GM23248 (cell line): ENCODE measurements at regions not wholly inside any gene's neighbourhood (a gene's known extent, or its start where the extent isn't known, plus 50 kb on each side); places are given as distances from the start of the nearest gene placed in this dataset.

ENCODE experiments used
- DNase-seq: peaks from one replicate; pipeline ENCODE4 v3.0.0-alpha.2; 2015
- H2AFZ ChIP-seq: fragments of 200-600 bp; sonication (generic); 2 replicates; pipeline ENCODE4 v1.6.1; 2016; ENCODE audit warnings: antibody characterized with exemption
- H3F3A ChIP-seq: fragments of 200-600 bp; sonication (generic); 2 replicates; pipeline ENCODE4 v1.6.1; 2016; ENCODE audit warnings: mild to moderate bottlenecking, antibody characterized with exemption, mixed run types; ENCODE audit not compliant: insufficient read depth
- H3K27ac ChIP-seq: fragments of 200-600 bp; sonication (generic); 2 replicates; pipeline ENCODE4 v1.5.1; 2016; ENCODE audit warnings: mild to moderate bottlenecking
- H3K27me3 ChIP-seq: fragments of 200-600 bp; sonication (generic); replicated peaks from 2 replicates; pipeline ENCODE4 v1.6.1; 2016; ENCODE audit warnings: mild to moderate bottlenecking; ENCODE audit not compliant: insufficient read depth
- H3K36me3 ChIP-seq: fragments of 200-600 bp; sonication (generic); 2 replicates; pipeline ENCODE4 v1.6.1; 2016; ENCODE audit warnings: low read depth, mild to moderate bottlenecking
- H3K4me1 ChIP-seq: fragments of 200-600 bp; sonication (generic); 2 replicates; pipeline ENCODE4 v1.6.1; 2016; ENCODE audit warnings: mild to moderate bottlenecking; ENCODE audit not compliant: insufficient read depth
- H3K4me2 ChIP-seq: fragments of 200-600 bp; sonication (generic); one replicate; pipeline ENCODE4 v1.6.1; 2016; ENCODE audit warnings: mild to moderate bottlenecking; ENCODE audit not compliant: unreplicated experiment
- H3K4me3 ChIP-seq: fragments of 200-600 bp; sonication (generic); 2 replicates; pipeline ENCODE4 v1.5.1; 2016; ENCODE audit warnings: mild to moderate bottlenecking
- H3K79me2 ChIP-seq: fragments of 200-600 bp; sonication (generic); 2 replicates; pipeline ENCODE4 v1.6.1; 2016; ENCODE audit warnings: mild to moderate bottlenecking; ENCODE audit not compliant: insufficient read depth
- H3K9ac ChIP-seq: fragments of 200-600 bp; sonication (generic); 2 replicates; pipeline ENCODE4 v1.6.1; 2016; ENCODE audit warnings: mild to moderate bottlenecking
- H3K9me2 ChIP-seq: fragments of 200-600 bp; sonication (generic); 2 replicates; pipeline ENCODE4 v1.6.1; 2016; ENCODE audit warnings: mixed run types, mild to moderate bottlenecking, moderate library complexity; ENCODE audit not compliant: insufficient read depth
- H3K9me3 ChIP-seq: fragments of 200-600 bp; sonication (generic); one replicate; pipeline ENCODE4 v1.6.1; 2017; ENCODE audit warnings: low read depth
- H4K20me1 ChIP-seq: fragments of 200-600 bp; sonication (generic); 2 replicates; pipeline ENCODE4 v1.6.0; 2016; ENCODE audit not compliant: insufficient read depth
- EZH2 ChIP-seq: fragments of 200-600 bp; sonication (generic); IDR thresholded peaks from 2 replicates; pipeline ENCODE4 v1.6.1; 2018; ENCODE audit warnings: antibody characterized with exemption, mild to moderate bottlenecking; ENCODE audit not compliant: insufficient read depth, poor library complexity, severe bottlenecking
- EZH2phosphoT487 ChIP-seq: fragments of 200-600 bp; sonication (generic); IDR thresholded peaks from 2 replicates; pipeline ENCODE4 v1.6.1; 2018; ENCODE audit warnings: antibody characterized with exemption, moderate library complexity, mild to moderate bottlenecking, low read depth; ENCODE audit not compliant: insufficient read depth
- WGBS, 2 experiments: methylation state at CpG; one replicate each; pipeline ENCODE4 v1.1.6; 2015 to 2017; ENCODE audit warnings: low lambda C conversion rate in 2 of 2, low coverage in 1 of 2; ENCODE audit errors: missing lambda C conversion rate in 2 of 2; 5-methylcytosine and 5-hydroxymethylcytosine counted together
- in situ Hi-C: fragments of 300-500 bp; cut with MboI; formaldehyde crosslinking; loops from 2 replicates; pipeline ENCODE4 v1.15.0; 2020

DNA sequence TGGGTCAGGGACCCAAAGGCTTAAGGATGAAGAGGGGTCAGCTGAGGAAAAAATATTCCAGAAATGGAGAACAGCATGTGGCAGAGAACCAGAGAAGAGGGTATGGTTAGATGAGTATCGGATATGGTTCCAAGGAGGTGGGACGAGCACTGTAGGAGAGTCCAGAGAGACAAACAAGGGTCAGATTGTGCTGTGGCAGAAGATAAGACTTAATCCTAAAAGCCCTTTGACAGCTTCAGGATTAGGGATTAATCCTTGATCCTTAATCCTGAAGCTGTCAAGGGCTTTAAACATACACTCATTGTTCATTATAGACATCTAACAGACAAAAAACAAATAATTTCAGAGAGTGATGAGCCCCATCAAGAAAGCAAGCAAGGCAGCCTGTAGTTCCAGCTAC lies 124.0 kb downstream of the SPTSSA start:
- Histone ChIP-seq H4K20me1 (no peaks in the 10 kb centered on the region), H3K4me3 (no peak overlapping the region), H3K27me3 (no peaks in the 10 kb centered on the region), H2AFZ (no peak overlapping the region), H3F3A (no peaks in the 10 kb centered on the region), H3K9me3 (no peaks in the 10 kb centered on the region), H3K79me2 (no peaks in the 10 kb centered on the region), H3K4me1 (no peaks in the 10 kb centered on the region), H3K4me2 (no peak overlapping the region), H3K9me2 (no peaks in the 10 kb centered on the region), H3K36me3 (no peaks in the 10 kb centered on the region), H3K27ac (no peak overlapping the region), H3K9ac (no peak overlapping the region)
- TF ChIP-seq EZH2phosphoT487: no peak
- no peak for TF ChIP-seq EZH2
- in situ Hi-C loops: no loop called here
- 93 to 98% methylated on average over 2 of the region's 2 CpGs for WGBS, 2 experiments
- no peak for DNase-seq

DNA sequence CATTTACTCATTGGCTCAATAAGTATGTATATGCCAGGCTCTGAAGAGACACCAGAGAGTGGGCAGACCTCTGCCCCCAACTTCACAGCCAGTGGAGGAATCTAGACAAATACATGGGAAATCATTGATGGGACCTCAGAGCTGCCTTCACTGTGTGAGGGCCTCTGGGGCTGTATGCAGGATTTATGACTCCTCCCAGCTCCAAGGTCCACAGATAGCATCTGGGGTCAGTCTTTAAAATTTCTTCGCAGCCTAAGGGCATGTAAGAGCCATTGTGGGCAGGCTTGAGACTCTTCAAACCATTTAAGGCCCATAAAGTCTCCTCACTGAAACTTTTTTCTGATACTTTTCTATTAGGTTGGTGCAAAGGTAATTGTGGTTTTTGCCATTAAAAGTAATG lies 125.5 kb downstream of the SPTSSA start:
- Histone ChIP-seq H3K36me3 (no peaks in the 10 kb centered on the region), H3K4me2 (no peak overlapping the region), H3F3A (no peaks in the 10 kb centered on the region), H3K9ac (no peak overlapping the region), H3K4me1 (no peaks in the 10 kb centered on the region), H3K4me3 (no peak overlapping the region), H3K79me2 (no peaks in the 10 kb centered on the region), H4K20me1 (no peaks in the 10 kb centered on the region), H3K9me3 (no peaks in the 10 kb centered on the region), H3K27ac (no peak overlapping the region), H2AFZ (no peak overlapping the region), H3K9me2 (no peaks in the 10 kb centered on the region), H3K27me3 (no peaks in the 10 kb centered on the region)
- TF ChIP-seq EZH2 (no peak), EZH2phosphoT487 (no peak)
- no peak for DNase-seq
- 81 to 95% methylated on average over 1 of the region's 1 CpG for WGBS, 2 experiments
- in situ Hi-C loops: no loop called here

- no peaks in the 10 kb centered on the region for H3K27me3 ChIP-seq
- no peak overlapping the region for H2AFZ ChIP-seq
- 88 to 100% methylated on average over 1 of the region's 1 CpG for WGBS, 2 experiments
- H3K4me1 ChIP-seq: no peaks in the 10 kb centered on the region
- no peaks in the 10 kb centered on the region for H3K36me3 ChIP-seq
- H3K27ac ChIP-seq: no peak overlapping the region
- no peaks in the 10 kb centered on the region for H3K79me2 ChIP-seq
- H3K4me2 ChIP-seq: no peak overlapping the region
- no peaks in the 10 kb centered on the region for H3K9me3 ChIP-seq
- H3K9ac ChIP-seq: no peak overlapping the region
- H3K4me3 ChIP-seq: no peak overlapping the region
- H3F3A ChIP-seq: no peaks in the 10 kb centered on the region
- H4K20me1 ChIP-seq: no peaks in the 10 kb centered on the region
- no peak for DNase-seq
- in situ Hi-C loops: no loop called here
- H3K9me2 ChIP-seq: no peaks in the 10 kb centered on the region
- no peak for TF ChIP-seq EZH2
- no peak for TF ChIP-seq EZH2phosphoT487
Measured at GRCh38 chr14:34335968-34336367, 126.1 kb downstream of the SPTSSA start.

GRCh38 chr14:34334329-34334728 lies 127.7 kb downstream of the SPTSSA start:
- no peak for DNase-seq
- no peaks in the 10 kb centered on the region for H3F3A ChIP-seq
- H2AFZ ChIP-seq: no peak overlapping the region
- H3K4me2 ChIP-seq: no peak overlapping the region
- H3K9me3 ChIP-seq: no peaks in the 10 kb centered on the region
- H4K20me1 ChIP-seq: no peaks in the 10 kb centered on the region
- H3K27me3 ChIP-seq: no peaks in the 10 kb centered on the region
- TF ChIP-seq EZH2 (no peak), EZH2phosphoT487 (no peak)
- no peak overlapping the region for H3K27ac ChIP-seq
- in situ Hi-C loops: no loop called here
- no peaks in the 10 kb centered on the region for H3K36me3 ChIP-seq
- H3K9ac ChIP-seq: no peak overlapping the region
- no peaks in the 10 kb centered on the region for H3K4me1 ChIP-seq
- H3K4me3 ChIP-seq: no peak overlapping the region
- no peaks in the 10 kb centered on the region for H3K9me2 ChIP-seq
- H3K79me2 ChIP-seq: no peaks in the 10 kb centered on the region

GRCh38 chr14:34331728-34332623 lies 130.1 kb downstream of the SPTSSA start:
- H3K4me3 ChIP-seq: no peak overlapping the region
- H3K27me3 ChIP-seq: peaks cover 9% of the 10 kb centered on the region; the same call in 1 of the 2 replicates
- no peaks in the 10 kb centered on the region for H3K9me2 ChIP-seq
- no peaks in the 10 kb centered on the region for H3K36me3 ChIP-seq
- H3K9me3 ChIP-seq: no peaks in the 10 kb centered on the region
- H2AFZ ChIP-seq: no peak overlapping the region
- WGBS, 2 experiments: 38 to 41% methylated on average over 9 of the region's 9 CpGs
- no peaks in the 10 kb centered on the region for H3F3A ChIP-seq
- in situ Hi-C loops: no loop called here
- no peak overlapping the region for H3K9ac ChIP-seq
- no peak for TF ChIP-seq EZH2
- TF ChIP-seq EZH2phosphoT487: no peak
- H3K4me1 ChIP-seq: no peaks in the 10 kb centered on the region
- no peaks in the 10 kb centered on the region for H4K20me1 ChIP-seq
- peak; percentile 61 for DNase-seq
- no peak overlapping the region for H3K27ac ChIP-seq
- H3K79me2 ChIP-seq: no peaks in the 10 kb centered on the region
- H3K4me2 ChIP-seq: no peak overlapping the region
